Left renal pelvis (tissue), 4 donors: ENCODE measurements at regions not wholly inside any gene's neighbourhood (a gene's known extent, or its start where the extent isn't known, plus 50 kb on each side); places are given as distances from the start of the nearest gene placed in this dataset.

Experiments
- DNase-seq, 4 donors: peaks; one replicate each; pipeline ENCODE4 v3.0.0-alpha.2; 2013; ENCODE audit warnings: low read depth in 4 of 4, low spot score in 3 of 4

DNA sequence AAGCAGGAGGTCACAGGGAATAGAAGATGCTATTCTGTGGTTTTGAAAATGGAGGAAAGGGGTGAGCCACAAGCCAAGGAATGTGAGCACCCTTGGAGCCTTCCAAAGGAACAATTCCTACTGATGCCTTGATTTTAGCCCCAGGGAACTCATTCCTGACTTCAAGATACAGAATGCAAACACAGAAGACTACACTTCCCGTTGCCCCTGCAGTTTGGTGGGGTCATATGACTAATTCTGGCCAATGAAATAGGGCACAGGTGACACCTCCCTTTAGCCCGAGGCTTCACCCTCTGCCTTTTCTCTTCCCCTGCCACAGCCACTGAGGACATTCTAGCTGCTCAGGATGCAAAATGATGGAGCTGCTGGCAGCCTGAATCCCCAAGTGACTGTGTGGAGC lies 126.1 kb downstream of the INHBB start:
- no peak for DNase-seq

GRCh38 chr2:120472891-120473309 lies 127.0 kb downstream of the INHBB start:
- DNase-seq, result no peak

DNA sequence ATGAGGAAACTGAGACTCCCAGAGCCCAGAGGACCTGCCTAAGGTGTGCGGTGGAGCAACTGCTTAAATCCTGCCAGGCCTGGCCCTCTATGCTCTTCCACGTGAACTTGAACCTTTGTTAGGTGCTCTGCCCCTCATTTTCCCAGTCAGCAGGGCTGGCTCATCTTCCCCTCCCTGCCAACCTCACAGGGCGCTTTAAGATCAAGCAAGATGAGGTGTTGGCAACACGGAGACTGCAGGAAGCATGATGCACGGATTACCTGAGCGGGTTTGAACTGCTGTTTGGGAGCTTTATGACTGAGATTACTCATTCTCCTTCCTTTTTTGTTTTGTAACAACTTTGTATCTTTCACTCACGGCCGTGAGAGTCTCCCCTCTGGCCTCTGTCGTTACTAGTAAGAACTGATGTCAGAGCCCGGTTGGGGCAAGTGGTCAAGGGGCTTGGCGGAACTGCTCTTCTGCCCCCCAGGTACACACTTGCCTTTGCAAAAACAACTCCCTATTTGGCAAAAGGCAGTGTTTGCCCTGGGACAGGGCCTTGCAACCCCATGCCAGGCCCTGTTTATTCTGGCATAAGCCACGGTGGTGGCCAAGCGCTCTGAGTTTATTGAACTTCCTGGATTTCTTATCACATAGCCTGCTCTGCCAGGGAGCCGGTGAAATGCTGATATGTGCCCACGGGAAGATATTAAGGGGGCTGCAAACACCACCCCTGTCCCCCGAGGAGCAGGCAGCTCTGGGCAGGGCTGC lies 127.8 kb downstream of the INHBB start:
- DNase-seq, result no peak

- no peak for DNase-seq
These were observed 128.6 kb downstream of the INHBB start for GRCh38 chr2:120474486-120474885.

- DNase-seq, result no peak
These were observed 130.2 kb downstream of the INHBB start for GRCh38 chr2:120476141-120476540.

DNA sequence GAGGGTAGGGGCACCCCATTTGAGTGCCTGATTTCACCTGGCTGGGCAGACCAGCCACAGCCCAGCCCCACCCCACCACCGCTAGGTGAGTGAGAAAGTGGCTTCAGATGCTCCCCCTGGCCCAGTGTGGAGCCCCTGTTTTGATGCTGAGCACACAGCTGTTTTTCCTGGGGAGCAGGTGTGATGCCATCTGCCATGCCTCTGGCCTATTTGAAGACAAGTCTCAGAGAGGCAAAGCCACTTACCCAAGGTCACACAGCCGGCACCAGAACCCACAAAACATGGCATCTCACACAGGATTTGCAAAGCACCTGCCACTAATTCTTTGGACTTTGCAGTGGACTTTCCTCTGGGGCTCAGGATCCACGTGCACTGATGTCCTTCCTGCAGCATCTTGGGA lies 131.3 kb downstream of the INHBB start:
- DNase-seq, result no peak

GRCh38 chr2:120477831-120478481 lies 132.0 kb downstream of the INHBB start:
- no peak for DNase-seq

GRCh38 chr2:120480346-120480902 lies 134.5 kb downstream of the INHBB start:
- no peak for DNase-seq

DNA sequence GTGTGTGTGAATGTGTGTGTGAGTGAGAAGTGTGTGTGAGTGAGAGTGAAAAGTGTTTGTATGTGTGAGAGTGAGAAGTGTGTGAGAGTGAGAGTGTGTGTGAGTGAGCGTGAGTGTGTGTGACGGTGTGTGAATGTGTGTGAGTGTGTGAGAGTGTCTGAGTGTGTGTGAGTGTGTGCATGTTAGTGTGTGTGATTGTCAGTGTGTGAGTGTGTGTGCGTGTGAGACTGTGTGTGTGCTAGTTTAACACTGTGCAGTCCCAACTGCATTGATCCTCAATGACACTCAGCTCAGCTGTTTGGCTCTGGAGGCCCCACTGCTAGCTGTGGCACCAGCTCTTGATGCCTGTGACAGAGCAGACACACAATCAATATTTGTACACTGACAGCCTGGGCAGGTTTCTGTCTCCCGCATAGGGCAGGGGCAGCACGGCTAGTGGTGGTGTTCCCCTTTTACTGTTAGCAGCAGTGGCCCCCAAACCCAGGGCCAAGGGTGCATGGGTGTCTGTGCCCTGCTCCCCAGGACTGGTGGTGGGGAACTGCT lies 135.0 kb downstream of the INHBB start:
- no peak for DNase-seq

DNA sequence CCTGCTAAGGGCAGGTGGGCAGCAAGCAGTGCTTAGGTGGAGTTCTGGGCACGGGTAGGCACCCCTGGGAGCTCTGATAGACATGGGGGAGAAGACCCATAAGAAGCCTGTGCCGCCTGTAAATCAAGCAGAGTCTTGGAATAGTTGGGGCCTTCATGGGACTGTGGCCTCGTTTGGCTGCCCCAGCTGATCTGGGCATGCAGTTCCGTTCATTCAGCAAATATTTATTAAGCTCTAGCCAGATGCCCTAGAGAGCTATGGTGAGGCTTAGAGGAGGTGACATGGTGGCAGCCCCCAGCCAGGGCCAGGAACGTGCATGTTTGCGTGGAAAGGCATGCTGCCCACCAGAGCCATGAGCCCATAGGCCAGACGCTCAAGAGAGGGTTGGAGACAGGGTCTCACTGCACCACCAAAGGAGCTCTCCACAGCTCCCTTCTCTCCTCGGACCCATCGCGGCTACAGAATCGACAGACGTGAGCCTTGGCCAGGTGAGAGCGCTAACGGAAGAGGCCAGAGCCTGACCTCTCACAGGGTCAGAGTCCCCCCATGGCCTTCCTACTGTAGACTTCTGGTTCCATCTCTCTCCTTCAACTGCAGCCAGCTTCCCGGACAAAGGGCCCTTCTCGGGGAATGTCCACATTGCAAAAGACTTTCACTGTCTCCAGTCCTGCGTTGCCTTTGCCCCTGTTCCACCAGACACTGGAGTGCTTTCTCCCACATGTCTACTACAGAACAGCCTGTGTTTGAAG lies 135.7 kb downstream of the INHBB start:
- no peak for DNase-seq

DNA sequence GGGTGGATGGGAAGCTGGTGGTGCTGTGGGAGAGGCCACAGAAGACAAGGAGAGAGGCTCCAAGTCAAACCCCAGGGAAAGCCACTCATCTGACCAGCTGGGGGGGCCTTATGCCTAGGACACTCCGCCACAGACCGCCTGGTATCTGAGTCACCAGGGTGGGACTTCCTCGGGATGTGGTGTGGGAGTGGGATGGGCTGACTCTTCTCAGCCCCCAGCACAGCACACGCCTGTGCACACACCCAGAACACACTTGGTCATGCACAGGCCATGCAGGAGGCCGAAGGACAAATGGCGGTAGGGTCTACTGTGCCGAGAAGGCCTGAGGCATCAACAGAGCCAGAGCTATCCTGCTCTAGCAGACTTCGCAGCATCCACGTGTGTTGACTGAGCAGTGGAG lies 136.4 kb downstream of the INHBB start:
- no peak for DNase-seq

- no peak for DNase-seq
These were observed 137.4 kb downstream of the INHBB start for GRCh38 chr2:120483355-120483754.

DNA sequence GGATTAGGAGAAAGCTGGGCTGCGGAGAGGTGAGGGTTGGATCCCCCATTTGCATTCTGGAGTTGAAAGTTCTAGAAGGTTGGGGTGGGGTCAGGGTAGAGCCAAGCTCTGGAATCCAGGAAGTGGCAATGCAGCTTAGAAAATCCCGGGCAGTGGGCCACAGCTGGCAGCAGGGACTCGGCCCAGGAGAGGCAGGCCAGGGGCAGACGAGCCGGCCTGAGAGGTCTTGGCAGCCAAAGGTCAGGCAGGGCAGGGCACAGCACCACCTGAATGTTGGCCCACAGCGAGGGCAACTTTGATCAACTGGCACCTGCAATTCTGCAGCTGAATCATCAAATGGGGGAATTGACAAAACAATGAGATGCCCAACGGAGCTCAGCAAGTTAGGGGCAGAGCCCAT lies 139.2 kb downstream of the INHBB start:
- DNase-seq, result no peak

DNA sequence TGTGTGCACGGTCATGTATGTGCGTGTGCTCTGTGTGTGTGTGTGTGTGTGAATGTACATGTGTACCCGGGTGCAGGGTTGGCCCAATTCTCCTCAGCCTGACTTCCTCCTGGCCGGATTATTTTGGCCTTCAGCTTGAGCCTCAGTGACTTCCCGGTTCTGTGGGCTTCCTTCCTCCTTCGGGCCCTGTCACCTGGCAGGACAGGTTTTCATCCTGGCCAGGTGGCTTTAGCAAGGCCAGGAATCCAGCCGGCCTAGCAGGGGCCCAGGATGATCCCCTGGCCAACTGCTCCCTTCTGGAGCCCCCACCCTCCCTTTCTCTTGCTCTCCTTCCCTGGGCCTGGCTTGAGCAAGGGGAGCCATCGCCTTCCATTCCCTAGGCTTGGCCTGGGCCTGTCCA lies 140.5 kb downstream of the INHBB start:
- DNase-seq, result no peak

GRCh38 chr2:120486946-120487345 lies 141.0 kb downstream of the INHBB start:
- DNase-seq, result no peak

DNA sequence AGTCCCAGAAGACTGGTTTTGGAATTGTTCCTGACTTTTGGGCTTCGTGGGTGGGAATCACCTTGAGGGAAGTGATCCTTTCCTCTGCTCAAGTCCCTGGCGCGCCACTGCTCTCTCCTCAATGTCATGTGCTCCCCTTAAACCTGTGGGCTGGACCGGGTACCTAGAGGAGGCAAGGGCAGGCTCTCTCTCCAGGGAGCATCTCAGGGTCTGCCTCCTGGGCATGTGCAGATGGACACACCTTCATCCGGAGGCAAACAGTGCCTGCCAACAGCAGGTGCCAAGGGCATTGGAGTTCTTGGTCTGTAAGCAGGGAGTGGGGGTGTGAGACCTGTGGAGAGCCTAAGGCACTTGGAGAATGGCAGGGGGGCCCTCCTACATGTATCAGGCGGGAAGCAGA lies 142.6 kb downstream of the INHBB start:
- DNase-seq, result no peak

- DNase-seq, result no peak
These were observed 143.1 kb downstream of the INHBB start for GRCh38 chr2:120489023-120489422.

GRCh38 chr2:120490091-120490798 lies 144.3 kb downstream of the INHBB start:
- no peak for DNase-seq

GRCh38 chr2:120491111-120491625 lies 145.2 kb downstream of the INHBB start:
- no peak for DNase-seq

- no peak for DNase-seq
These were observed 147.3 kb downstream of the INHBB start for GRCh38 chr2:120493231-120493630.
